Stromal cell of bone marrow (primary cell): ENCODE measurements at regions not wholly inside any gene's neighbourhood (a gene's known extent, or its start where the extent isn't known, plus 50 kb on each side); places are given as distances from the start of the nearest gene placed in this dataset.

ENCODE experiments used
- DNase-seq: peaks from one replicate; pipeline ENCODE4 v3.0.0-alpha.2; 2012; ENCODE audit warnings: low read depth

DNA sequence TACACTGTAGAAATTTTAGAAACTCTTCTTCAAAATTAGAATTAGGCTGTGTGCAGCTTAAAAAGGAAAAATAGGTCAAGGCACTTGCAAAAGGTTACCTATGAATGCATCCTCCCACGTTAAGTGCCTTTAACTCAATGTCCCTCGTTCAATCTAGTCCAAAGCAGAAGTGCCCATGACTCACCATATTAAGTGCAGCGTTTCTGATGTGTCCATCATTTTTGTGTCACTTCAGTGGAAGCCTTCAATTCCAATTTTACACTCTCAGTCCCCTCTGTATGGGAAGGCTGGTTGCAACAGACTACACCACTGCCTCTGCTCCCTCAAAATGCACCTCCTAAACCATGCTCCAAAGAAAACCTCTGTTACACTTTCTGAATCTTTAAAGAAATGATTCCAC lies 53.4 kb downstream of the FOXB1 start:
- no peak for DNase-seq

GRCh38 chr15:60059186-60059585 lies 55.1 kb downstream of the FOXB1 start:
- DNase-seq: no peak

- no peak for DNase-seq
These were observed 57.6 kb downstream of the FOXB1 start for GRCh38 chr15:60061758-60062157.

DNA sequence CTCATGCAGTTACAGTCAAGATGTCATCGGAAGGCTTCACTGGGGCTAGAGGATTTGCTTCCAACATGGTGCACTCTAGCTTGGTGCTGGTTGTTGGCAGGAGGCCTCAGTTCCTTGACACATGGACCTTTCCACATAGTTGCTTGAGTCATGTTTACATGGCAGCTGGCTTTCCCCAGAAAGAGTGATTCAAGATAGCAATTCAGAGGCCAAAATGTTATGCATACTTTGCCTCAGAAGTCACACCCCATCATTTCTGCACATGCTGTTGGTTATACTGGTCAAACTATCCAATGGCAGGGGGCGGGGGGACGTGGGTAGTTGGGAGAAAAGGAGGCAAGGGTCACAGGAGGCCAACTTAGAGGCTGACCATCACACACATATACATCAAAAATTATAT lies 58.7 kb downstream of the FOXB1 start:
- DNase-seq: peak; percentile 44

GRCh38 chr15:60065951-60066350 lies 61.8 kb downstream of the FOXB1 start:
- no peak for DNase-seq

DNA sequence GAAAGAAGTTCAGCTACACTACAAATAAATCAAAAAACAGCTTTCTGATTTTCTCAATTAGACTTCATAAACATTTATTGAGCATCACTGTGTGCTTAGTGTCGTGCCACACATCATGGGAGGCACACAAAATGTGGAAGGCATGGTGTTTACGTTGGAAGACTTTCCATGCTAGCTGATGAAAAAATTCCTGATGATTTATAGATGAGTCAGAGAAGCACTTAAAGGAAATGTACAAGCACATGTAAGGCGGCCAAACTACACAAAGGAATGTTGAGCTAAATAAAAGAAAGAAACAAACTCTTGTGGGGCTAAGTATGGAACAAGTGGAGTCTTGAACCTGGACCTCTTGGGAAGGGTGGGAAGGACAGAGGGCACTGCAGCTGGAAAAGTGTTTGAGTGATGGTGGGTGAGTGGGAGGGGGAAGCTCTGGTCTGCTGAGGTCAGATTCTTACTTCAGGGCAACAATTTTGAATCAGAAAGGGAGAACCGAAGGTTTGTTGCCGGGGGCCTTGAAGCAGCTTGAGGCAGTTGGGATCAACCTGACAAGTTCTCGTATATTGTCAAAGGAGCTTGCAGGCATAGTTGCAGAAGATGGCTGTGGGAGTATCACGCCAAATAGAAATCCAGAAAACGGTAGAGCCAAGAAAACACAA lies 66.9 kb downstream of the FOXB1 start:
- peak; percentile 77 for DNase-seq

DNA sequence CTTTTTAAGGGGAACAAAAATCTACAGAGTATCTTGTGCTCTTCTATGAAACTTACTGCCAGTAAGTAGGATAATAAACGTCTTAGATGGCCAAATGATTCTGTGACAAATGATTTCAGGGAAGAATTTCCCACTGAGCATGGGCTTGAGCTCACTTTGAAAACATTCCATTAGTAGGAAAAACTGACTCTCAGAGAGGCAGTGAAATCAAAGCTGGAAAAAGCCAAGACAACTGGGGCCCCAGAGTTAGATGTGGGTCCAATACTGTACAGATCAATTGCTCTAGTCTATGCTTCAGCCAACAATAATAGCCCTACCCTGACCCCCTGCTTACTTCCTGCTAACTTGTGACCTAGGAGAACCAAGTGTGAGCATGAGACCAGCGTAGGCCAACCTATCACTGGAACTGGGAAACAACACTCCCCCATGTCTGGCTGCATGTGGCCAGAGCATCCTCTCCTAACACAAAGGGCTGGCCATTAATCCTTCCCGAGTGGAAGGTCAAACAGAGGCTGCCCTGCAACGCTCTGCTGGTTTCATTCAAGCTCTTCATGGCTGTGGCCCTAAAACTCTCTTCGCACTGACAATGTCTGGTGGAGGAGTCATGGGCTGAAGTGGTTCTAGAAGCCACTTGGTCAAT lies 68.8 kb downstream of the FOXB1 start:
- peak; percentile 36 for DNase-seq

DNA sequence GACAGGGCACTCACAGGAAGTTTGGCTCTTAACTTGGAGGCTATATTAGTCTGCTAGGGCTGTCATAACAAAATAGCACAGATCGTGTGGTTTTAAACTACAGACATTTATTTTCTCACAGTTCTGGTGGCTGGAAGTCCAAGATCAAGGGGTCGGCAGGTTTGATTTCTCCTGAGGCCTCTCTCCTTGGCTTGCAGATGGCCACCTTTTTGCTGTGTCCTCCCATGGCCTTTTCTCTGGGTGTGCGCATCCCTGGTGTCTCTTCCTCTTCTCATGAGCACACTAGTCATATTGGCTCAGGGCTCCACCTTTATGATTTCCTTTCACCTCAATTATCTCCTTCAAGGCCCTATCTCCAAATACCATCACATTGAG lies 69.3 kb downstream of the FOXB1 start:
- no peak for DNase-seq

- DNase-seq: no peak
These were observed 70.2 kb downstream of the FOXB1 start for GRCh38 chr15:60074181-60074885.

GRCh38 chr15:60076045-60076444 lies 71.9 kb downstream of the FOXB1 start:
- no peak for DNase-seq

DNA sequence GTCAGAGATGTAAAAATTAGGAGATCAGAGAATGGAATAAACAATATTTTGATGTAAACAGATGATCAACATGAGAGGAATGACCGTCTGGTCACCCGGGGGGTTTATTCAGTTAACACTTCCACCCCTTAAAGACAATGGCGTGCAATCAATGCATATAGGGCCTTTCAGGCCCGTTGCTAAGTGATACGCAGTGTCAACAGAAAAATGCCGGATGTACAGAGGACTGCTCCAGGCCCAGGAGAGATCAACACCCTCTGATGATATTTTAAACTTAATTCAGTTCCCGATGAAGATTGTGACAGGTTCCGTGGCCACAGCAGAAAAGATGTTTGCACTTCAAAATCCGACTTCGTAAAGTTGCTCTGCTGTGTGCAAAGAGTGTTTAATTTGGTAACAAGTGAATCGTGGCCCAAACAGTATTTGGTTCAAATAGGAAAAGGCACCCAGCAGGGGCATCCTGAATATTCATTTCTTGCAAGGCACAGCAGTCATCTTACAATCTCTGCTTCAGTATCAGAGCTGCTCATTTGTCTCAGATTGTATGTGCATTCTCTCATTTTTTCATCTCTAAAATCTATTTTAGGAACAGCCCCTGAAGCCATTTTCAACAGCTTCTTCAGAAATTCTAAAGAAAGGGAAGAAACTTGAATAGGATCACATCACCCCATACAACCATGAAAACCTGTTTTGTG lies 72.6 kb downstream of the FOXB1 start:
- DNase-seq: no peak

- no peak for DNase-seq
These were observed 73.7 kb downstream of the FOXB1 start for GRCh38 chr15:60077581-60078359.

GRCh38 chr15:60079210-60079609 lies 75.1 kb downstream of the FOXB1 start:
- no peak for DNase-seq

- DNase-seq: no peak
These were observed 77.9 kb downstream of the FOXB1 start for GRCh38 chr15:60081976-60082375.

GRCh38 chr15:60083318-60083717 lies 79.2 kb downstream of the FOXB1 start:
- no peak for DNase-seq

DNA sequence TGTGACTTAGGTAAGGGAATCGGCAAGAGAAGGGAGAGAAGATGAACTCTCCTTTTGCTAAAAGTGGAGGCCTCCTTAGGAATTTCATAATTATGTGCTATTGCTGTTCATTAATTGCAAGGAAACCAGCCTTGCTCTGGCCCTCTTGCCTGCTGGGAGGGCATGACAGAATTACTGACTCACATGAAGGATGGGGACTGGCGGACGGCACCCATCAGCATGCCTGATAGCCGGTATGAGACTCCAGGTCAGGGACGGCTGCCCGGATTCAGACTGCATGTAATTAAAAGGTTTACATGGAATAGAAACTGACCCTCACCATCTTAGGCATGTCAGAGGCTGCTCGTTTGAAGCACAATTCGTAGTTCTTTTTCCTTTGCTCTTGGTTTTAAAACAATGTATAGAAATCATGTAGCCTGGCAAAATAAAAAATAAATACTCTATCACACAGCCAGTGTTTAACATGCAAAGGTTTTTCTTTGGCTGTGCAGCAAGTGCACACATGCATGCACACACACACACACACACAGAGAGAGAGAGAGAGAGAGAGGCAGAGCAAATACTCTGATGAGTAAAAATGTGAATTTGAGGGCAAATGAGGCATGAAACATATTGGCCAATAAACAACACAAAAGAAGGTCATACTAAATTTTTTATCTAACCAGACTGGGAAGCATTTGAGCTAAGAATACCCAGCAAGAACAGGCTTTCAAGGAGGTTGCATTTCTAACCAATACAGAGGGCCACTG lies 82.7 kb downstream of the FOXB1 start:
- no peak for DNase-seq

- DNase-seq: no peak
These were observed 83.5 kb downstream of the FOXB1 start for GRCh38 chr15:60087561-60087960.

DNA sequence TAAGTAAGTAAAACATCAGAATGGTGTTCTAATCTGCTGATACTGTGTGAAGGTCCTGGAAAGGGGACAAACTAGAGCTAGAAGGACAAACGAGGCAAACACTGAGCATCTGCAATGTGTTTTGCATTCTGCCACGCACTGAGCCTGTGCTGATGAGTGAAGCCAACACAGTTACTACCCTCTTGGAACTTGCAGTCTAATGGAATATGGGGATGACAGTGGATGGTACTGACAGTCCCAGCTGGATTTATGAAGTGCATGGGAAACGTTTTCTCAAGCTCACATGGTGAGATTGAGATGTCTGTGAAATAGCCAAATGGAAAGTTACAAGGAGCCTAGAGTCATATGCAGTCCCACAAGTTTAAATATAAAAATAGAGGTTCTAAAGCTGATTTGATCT lies 86.6 kb downstream of the FOXB1 start:
- no peak for DNase-seq

DNA sequence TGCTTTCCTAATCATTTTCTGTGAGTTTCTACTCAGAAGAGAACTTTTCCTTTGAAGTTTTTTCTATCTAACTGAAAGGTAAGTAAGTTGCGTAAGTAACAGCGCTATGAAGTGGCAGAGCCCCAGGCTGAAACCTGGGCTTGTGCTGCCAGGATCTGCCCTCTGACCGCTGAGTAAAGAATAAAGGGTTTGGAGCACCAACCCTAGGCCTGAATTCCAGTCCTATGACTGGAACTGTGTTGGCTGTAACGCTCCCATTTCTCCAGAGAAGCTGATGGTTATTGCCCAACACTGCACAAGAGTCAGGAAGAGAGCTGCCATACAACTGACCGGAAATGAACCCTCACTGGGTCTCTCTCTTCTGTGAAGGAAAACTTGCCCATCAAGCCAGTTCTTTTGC lies 87.0 kb downstream of the FOXB1 start:
- DNase-seq: peak; percentile 85

- DNase-seq: no peak
These were observed 87.8 kb downstream of the FOXB1 start for GRCh38 chr15:60091911-60092310.
